ENCODE measurements at regions not wholly inside any gene's neighbourhood (a gene's known extent, or its start where the extent isn't known, plus 50 kb on each side); places are given as distances from the start of the nearest gene placed in this dataset.
"Not testable (repeated sequence)": the region's sequence is repeated elsewhere in the genome, so short reads cannot be mapped to it uniquely, and the experiment has no call there.

- Histone ChIP-seq H3K27me3 (ENCODE audit: control insufficient read depth in 3 of 3, insufficient read depth in 3 of 3, low read length in 3 of 3) (no peaks in the 10 kb centered on the region), H3K27ac (ENCODE audit: low read depth in 1 of 3, low read length in 2 of 3) (no peak overlapping the region), H3K9me3 (ENCODE audit: control insufficient read depth in 2 of 2, insufficient read depth in 1 of 2, low read depth in 1 of 2, low read length in 1 of 2) (no peaks in the 10 kb centered on the region), H3K4me1 (ENCODE audit: control insufficient read depth in 3 of 3, insufficient read depth in 2 of 3, low read depth in 1 of 3, low read length in 2 of 3) (no peaks in the 10 kb centered on the region), H3K4me3 (ENCODE audit: low read depth in 1 of 3, low read length in 3 of 3) (no peak overlapping the region), H3K36me3 (ENCODE audit: control insufficient read depth in 3 of 3, insufficient read depth in 2 of 3, low read depth in 1 of 3, low read length in 3 of 3) (no peaks in the 10 kb centered on the region)
- FAIRE-seq, result no peak
- WGBS, 3 donors, result 72 to 76% (median 75%) methylated on average over 2 of the region's 2 CpGs
- no peak for DNase-seq
These were observed 244.4 kb upstream of the HSF2 start for GRCh38 chr6:122154912-122155575.

GRCh38 chr6:122161136-122161535, 238.3 kb upstream of the HSF2 start:
- no peak overlapping the region for H3K27ac ChIP-seq (ENCODE audit: low read depth in 1 of 3, low read length in 2 of 3)
- DNase-seq, result no peak
- no peaks in the 10 kb centered on the region for H3K9me3 ChIP-seq (ENCODE audit: control insufficient read depth in 2 of 2, insufficient read depth in 1 of 2, low read depth in 1 of 2, low read length in 1 of 2)
- no peaks in the 10 kb centered on the region for H3K27me3 ChIP-seq (ENCODE audit: control insufficient read depth in 3 of 3, insufficient read depth in 3 of 3, low read length in 3 of 3)
- no peaks in the 10 kb centered on the region for H3K4me1 ChIP-seq (ENCODE audit: control insufficient read depth in 3 of 3, insufficient read depth in 2 of 3, low read depth in 1 of 3, low read length in 2 of 3)
- H3K36me3 ChIP-seq (ENCODE audit: control insufficient read depth in 3 of 3, insufficient read depth in 2 of 3, low read depth in 1 of 3, low read length in 3 of 3), result no peaks in the 10 kb centered on the region
- no peak overlapping the region for H3K4me3 ChIP-seq (ENCODE audit: low read depth in 1 of 3, low read length in 3 of 3)
- FAIRE-seq, result no peak
- 77 to 88% (median 85%) methylated on average over 5 of the region's 5 CpGs for WGBS, 3 donors

DNA sequence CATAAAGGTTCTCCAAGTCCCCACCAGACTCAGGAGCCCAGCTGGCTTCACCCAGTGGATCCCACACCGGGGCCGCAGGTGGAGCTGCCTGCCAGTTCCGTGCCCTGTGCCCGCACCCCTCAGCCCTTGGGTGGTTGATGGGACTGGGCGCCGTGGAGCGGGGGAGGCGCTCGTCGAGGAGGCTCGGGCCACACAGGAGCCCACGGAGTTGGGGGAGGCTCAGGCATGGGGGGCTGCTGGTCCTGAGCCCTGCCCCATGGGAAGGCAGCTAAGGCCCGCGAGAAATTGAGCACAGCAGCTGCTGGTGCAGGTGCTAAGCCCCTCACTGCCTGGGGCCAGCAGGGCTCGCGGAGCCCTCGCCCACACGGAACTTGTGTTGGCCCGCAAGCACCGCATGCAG, 234.4 kb upstream of the HSF2 start:
- Histone ChIP-seq H3K27me3 (ENCODE audit: control insufficient read depth in 3 of 3, insufficient read depth in 3 of 3, low read length in 3 of 3) (no peaks in the 10 kb centered on the region), H3K9me3 (ENCODE audit: control insufficient read depth in 2 of 2, insufficient read depth in 1 of 2, low read depth in 1 of 2, low read length in 1 of 2) (no peaks in the 10 kb centered on the region), H3K27ac (ENCODE audit: low read depth in 1 of 3, low read length in 2 of 3) (no peak overlapping the region), H3K36me3 (ENCODE audit: control insufficient read depth in 3 of 3, insufficient read depth in 2 of 3, low read depth in 1 of 3, low read length in 3 of 3) (no peaks in the 10 kb centered on the region), H3K4me1 (ENCODE audit: control insufficient read depth in 3 of 3, insufficient read depth in 2 of 3, low read depth in 1 of 3, low read length in 2 of 3) (no peaks in the 10 kb centered on the region), H3K4me3 (ENCODE audit: low read depth in 1 of 3, low read length in 3 of 3) (no peak overlapping the region)
- no peak for DNase-seq
- WGBS, 3 donors, result 89 to 93% (median 91%) methylated on average over 14 to 20 of the region's 20 CpGs
- FAIRE-seq, result no peak

DNA sequence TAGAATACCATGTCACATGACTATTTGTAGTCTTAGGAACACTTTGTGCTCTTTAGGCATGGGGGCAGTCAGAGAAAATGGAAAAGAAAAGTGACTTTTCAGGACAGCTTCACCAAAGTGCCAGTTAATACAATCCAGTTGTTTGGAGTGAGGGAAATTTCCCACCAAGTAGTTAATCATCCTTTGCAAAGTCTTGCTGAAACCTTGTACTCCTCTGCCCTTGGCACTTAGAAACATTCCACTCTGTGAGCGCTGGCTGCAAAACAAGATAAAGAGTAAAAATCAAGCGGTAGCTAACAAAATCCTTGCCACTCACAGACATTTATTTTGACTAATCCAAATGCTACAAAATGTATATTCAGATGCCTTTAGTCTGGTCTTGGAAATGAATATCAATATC, 229.2 kb upstream of the HSF2 start:
- DNase-seq, result no peak
- WGBS, 3 donors, result 82 to 93% (median 92%) methylated on average over 2 of the region's 2 CpGs
- FAIRE-seq, result no peak
- no peaks in the 10 kb centered on the region for H3K36me3 ChIP-seq (ENCODE audit: control insufficient read depth in 3 of 3, insufficient read depth in 2 of 3, low read depth in 1 of 3, low read length in 3 of 3)
- no peaks in the 10 kb centered on the region for H3K9me3 ChIP-seq (ENCODE audit: control insufficient read depth in 2 of 2, insufficient read depth in 1 of 2, low read depth in 1 of 2, low read length in 1 of 2)
- no peaks in the 10 kb centered on the region for H3K4me1 ChIP-seq (ENCODE audit: control insufficient read depth in 3 of 3, insufficient read depth in 2 of 3, low read depth in 1 of 3, low read length in 2 of 3)
- no peaks in the 10 kb centered on the region for H3K27me3 ChIP-seq (ENCODE audit: control insufficient read depth in 3 of 3, insufficient read depth in 3 of 3, low read length in 3 of 3)
- H3K4me3 ChIP-seq (ENCODE audit: low read depth in 1 of 3, low read length in 3 of 3), result no peak overlapping the region
- H3K27ac ChIP-seq (ENCODE audit: low read depth in 1 of 3, low read length in 2 of 3), result no peak overlapping the region

GRCh38 chr6:122178988-122179387, 220.5 kb upstream of the HSF2 start:
- 86 to 90% (median 89%) methylated on average over 2 of the region's 2 CpGs for WGBS, 3 donors
- Histone ChIP-seq H3K27me3 (ENCODE audit: control insufficient read depth in 3 of 3, insufficient read depth in 3 of 3, low read length in 3 of 3) (no peaks in the 10 kb centered on the region), H3K27ac (ENCODE audit: low read depth in 1 of 3, low read length in 2 of 3) (no peak overlapping the region), H3K4me1 (ENCODE audit: control insufficient read depth in 3 of 3, insufficient read depth in 2 of 3, low read depth in 1 of 3, low read length in 2 of 3) (no peaks in the 10 kb centered on the region), H3K9me3 (ENCODE audit: control insufficient read depth in 2 of 2, insufficient read depth in 1 of 2, low read depth in 1 of 2, low read length in 1 of 2) (no peaks in the 10 kb centered on the region), H3K36me3 (ENCODE audit: control insufficient read depth in 3 of 3, insufficient read depth in 2 of 3, low read depth in 1 of 3, low read length in 3 of 3) (no peaks in the 10 kb centered on the region), H3K4me3 (ENCODE audit: low read depth in 1 of 3, low read length in 3 of 3) (no peak overlapping the region)
- FAIRE-seq (no peak), DNase-seq (no peak)

GRCh38 chr6:122180132-122180531, 219.3 kb upstream of the HSF2 start:
- Histone ChIP-seq H3K4me1 (ENCODE audit: control insufficient read depth in 3 of 3, insufficient read depth in 2 of 3, low read depth in 1 of 3, low read length in 2 of 3) (no peaks in the 10 kb centered on the region), H3K27ac (ENCODE audit: low read depth in 1 of 3, low read length in 2 of 3) (no peak overlapping the region), H3K27me3 (ENCODE audit: control insufficient read depth in 3 of 3, insufficient read depth in 3 of 3, low read length in 3 of 3) (no peaks in the 10 kb centered on the region), H3K36me3 (ENCODE audit: control insufficient read depth in 3 of 3, insufficient read depth in 2 of 3, low read depth in 1 of 3, low read length in 3 of 3) (no peaks in the 10 kb centered on the region), H3K9me3 (ENCODE audit: control insufficient read depth in 2 of 2, insufficient read depth in 1 of 2, low read depth in 1 of 2, low read length in 1 of 2) (no peaks in the 10 kb centered on the region), H3K4me3 (ENCODE audit: low read depth in 1 of 3, low read length in 3 of 3) (no peak overlapping the region)
- DNase-seq (no peak), FAIRE-seq (no peak)
- WGBS, 3 donors, result 14 to 23% (median 17%) methylated on average over 1 of the region's 1 CpG

DNA sequence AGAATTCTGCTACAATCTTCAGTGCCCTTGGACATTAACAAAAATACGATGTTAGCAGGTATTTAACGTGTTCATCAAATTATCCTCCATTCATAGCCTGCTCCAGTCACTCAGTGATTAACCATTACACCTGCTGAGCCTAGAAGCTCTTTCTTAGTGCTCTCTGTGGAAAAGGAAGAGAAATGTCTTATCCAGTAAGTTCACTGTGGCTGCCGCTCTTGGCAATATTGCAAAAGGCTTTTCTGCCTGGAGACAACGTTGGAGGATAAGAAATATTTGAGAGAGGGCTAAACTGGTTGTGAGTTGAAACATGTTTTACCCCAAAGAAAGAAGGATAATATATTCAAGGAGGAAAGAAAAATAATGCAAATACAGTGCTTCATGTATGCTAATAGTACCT, 217.4 kb upstream of the HSF2 start:
- H3K36me3 ChIP-seq (ENCODE audit: control insufficient read depth in 3 of 3, insufficient read depth in 2 of 3, low read depth in 1 of 3, low read length in 3 of 3), result no peaks in the 10 kb centered on the region
- H3K4me1 ChIP-seq (ENCODE audit: control insufficient read depth in 3 of 3, insufficient read depth in 2 of 3, low read depth in 1 of 3, low read length in 2 of 3), result no peaks in the 10 kb centered on the region
- no peak for DNase-seq
- H3K27ac ChIP-seq (ENCODE audit: low read depth in 1 of 3, low read length in 2 of 3), result no peak overlapping the region
- 68 to 77% (median 70%) methylated on average over 4 of the region's 4 CpGs for WGBS, 3 donors
- H3K27me3 ChIP-seq (ENCODE audit: control insufficient read depth in 3 of 3, insufficient read depth in 3 of 3, low read length in 3 of 3), result no peaks in the 10 kb centered on the region
- H3K9me3 ChIP-seq (ENCODE audit: control insufficient read depth in 2 of 2, insufficient read depth in 1 of 2, low read depth in 1 of 2, low read length in 1 of 2), result no peaks in the 10 kb centered on the region
- no peak overlapping the region for H3K4me3 ChIP-seq (ENCODE audit: low read depth in 1 of 3, low read length in 3 of 3)
- no peak for FAIRE-seq

GRCh38 chr6:122184401-122184827, 215.0 kb upstream of the HSF2 start:
- H3K27me3 ChIP-seq (ENCODE audit: control insufficient read depth in 3 of 3, insufficient read depth in 3 of 3, low read length in 3 of 3), result no peaks in the 10 kb centered on the region
- FAIRE-seq, result no peak
- H3K27ac ChIP-seq (ENCODE audit: low read depth in 1 of 3, low read length in 2 of 3), result no peak overlapping the region
- DNase-seq, result peak; percentile 10 to 12
- no peaks in the 10 kb centered on the region for H3K9me3 ChIP-seq (ENCODE audit: control insufficient read depth in 2 of 2, insufficient read depth in 1 of 2, low read depth in 1 of 2, low read length in 1 of 2)
- no peaks in the 10 kb centered on the region for H3K4me1 ChIP-seq (ENCODE audit: control insufficient read depth in 3 of 3, insufficient read depth in 2 of 3, low read depth in 1 of 3, low read length in 2 of 3)
- H3K4me3 ChIP-seq (ENCODE audit: low read depth in 1 of 3, low read length in 3 of 3), result no peak overlapping the region
- H3K36me3 ChIP-seq (ENCODE audit: control insufficient read depth in 3 of 3, insufficient read depth in 2 of 3, low read depth in 1 of 3, low read length in 3 of 3), result no peaks in the 10 kb centered on the region
- 24 to 33% (median 30%) methylated on average over 4 of the region's 4 CpGs for WGBS, 3 donors

DNA sequence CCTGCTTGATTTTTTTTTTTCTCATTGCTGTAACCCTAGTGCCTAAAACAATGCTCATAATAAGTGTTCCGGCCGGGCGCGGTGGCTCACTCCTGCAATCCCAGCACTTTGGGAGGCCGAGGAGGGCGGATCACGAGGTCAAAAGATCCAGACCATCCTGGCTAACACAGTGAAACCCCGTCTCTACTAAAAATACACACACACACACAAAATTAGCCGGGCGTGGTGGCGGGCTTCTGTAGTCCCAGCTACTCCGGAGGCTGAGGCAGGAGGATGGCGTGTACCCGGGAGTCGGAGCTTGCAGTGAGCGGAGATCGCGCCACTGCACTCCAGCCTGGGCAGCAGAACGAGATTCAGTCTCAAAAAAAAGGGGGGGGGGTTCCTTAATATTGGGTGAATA, 214.0 kb upstream of the HSF2 start:
- WGBS, 3 donors, result 87 to 90% (median 88%) methylated on average over 19 of the region's 19 CpGs
- H3K4me3 ChIP-seq (ENCODE audit: low read depth in 1 of 3, low read length in 3 of 3); H3K27me3 ChIP-seq (ENCODE audit: control insufficient read depth in 3 of 3, insufficient read depth in 3 of 3, low read length in 3 of 3); H3K36me3 ChIP-seq (ENCODE audit: control insufficient read depth in 3 of 3, insufficient read depth in 2 of 3, low read depth in 1 of 3, low read length in 3 of 3); H3K9me3 ChIP-seq (ENCODE audit: control insufficient read depth in 2 of 2, insufficient read depth in 1 of 2, low read depth in 1 of 2, low read length in 1 of 2); H3K4me1 ChIP-seq (ENCODE audit: control insufficient read depth in 3 of 3, insufficient read depth in 2 of 3, low read depth in 1 of 3, low read length in 2 of 3); H3K27ac ChIP-seq (ENCODE audit: low read depth in 1 of 3, low read length in 2 of 3); FAIRE-seq; DNase-seq: not testable (repeated sequence)

Data from small intestine (tissue), 7 donors.